Transverse colon (tissue), 3 donors: ENCODE measurements at regions not wholly inside any gene's neighbourhood (a gene's known extent, or its start where the extent isn't known, plus 50 kb on each side); places are given as distances from the start of the nearest gene placed in this dataset.

Source experiments
- POLR2A ChIP-seq: fragments of 450-650 bp; IDR thresholded peaks from one replicate; pipeline ENCODE4 v1.6.1; 2016; ENCODE audit warnings: antibody characterized with exemption, mild to moderate bottlenecking, moderate library complexity
- POLR2AphosphoS5 ChIP-seq, 3 donors: sonication (generic); formaldehyde crosslinking; IDR thresholded peaks; one replicate each; pipeline ENCODE4 v1.6.1; 2016; ENCODE audit warnings: antibody characterized with exemption in 3 of 3

GRCh38 chr9:129517006-129517405 lies 103.9 kb downstream of the C9orf50 start:
- TF ChIP-seq POLR2A: no peak
- no peak for TF ChIP-seq POLR2AphosphoS5 (IDR thresholded peaks at IDR 0.05)
